HCT116 (cell line): ENCODE measurements at regions not wholly inside any gene's neighbourhood (a gene's known extent, or its start where the extent isn't known, plus 50 kb on each side); places are given as distances from the start of the nearest gene placed in this dataset.

Experiments
- ATAC-seq: fragments of 200-7000 bp; cut with Tn5 transposase; 2 replicates; pipeline ENCODE4 v1.9.1; 2020; ENCODE audit warnings: mild to moderate bottlenecking, moderate library complexity
- BruUV-seq: library from RNA; stranded (reverse); fragments of 400-500 nt; replicated peaks from 2 replicates; lab custom pipeline; 2021; lab: Mats Ljungman, UMichigan
- CTCF ChIA-PET: fragments of 300-600 bp; sonication (Branson Sonifier 250); formaldehyde crosslinking; loops from one replicate; lab custom pipeline; 2021; ENCODE audit warnings: antibody characterized with exemption; lab: Charles Lee
- POLR2A ChIA-PET: fragments of 300-600, 350-600 bp; sonication (Branson Sonifier 250); formaldehyde crosslinking; loops from one replicate; lab custom pipeline; 2021; ENCODE audit warnings: antibody characterized with exemption; lab: Charles Lee
- RAD21 ChIA-PET, 2 experiments: fragments of 300-600 bp; sonication (Branson Sonifier 250); formaldehyde crosslinking; loops; one replicate each; lab custom pipeline; 2023; ENCODE audit warnings: low total read pairs in 2 of 2; ENCODE audit not compliant: uncharacterized antibody in 2 of 2, unreplicated experiment in 2 of 2, low non-redundant PET in 1 of 2; lab: Charles Lee
- DNase-seq: peaks from one replicate; pipeline ENCODE4 v3.0.0-alpha.2; 2010; ENCODE audit warnings: low read depth, low spot score
- H2AFZ ChIP-seq: fragments of 200-600 bp; shearing (Covaris generic), sonication (generic); 2 replicates; pipeline ENCODE4 v1.6.1; 2017; ENCODE audit warnings: low read depth, mixed run types, mixed read lengths, antibody characterized with exemption, low read length; ENCODE audit not compliant: poor library complexity, severe bottlenecking
- H3K27ac ChIP-seq: 2 replicates; pipeline ENCODE4 v1.5.1; 2012; ENCODE audit warnings: low read depth, low read length
- H3K27me3 ChIP-seq: fragments of 200-600 bp; sonication (generic); 2 replicates; pipeline ENCODE4 v1.6.1; 2016; ENCODE audit warnings: mixed run types, low read length, mixed read lengths; ENCODE audit not compliant: insufficient read depth
- H3K36me3 ChIP-seq, 2 experiments: fragments of 200-500 bp in 1 of 2; fragments of 200-600 bp in 1 of 2; sonication (Bioruptor generic) in 1 of 2; sonication (generic) in 1 of 2; 2 replicates each; pipeline versions ENCODE4 v1.5.1 to v1.6.1; 2014 to 2016; ENCODE audit warnings: low read length in 2 of 2, inconsistent platforms in 1 of 2, mixed read lengths in 1 of 2, mixed run types in 1 of 2; ENCODE audit not compliant: insufficient read depth in 2 of 2, control insufficient read depth in 1 of 2
- H3K4me1 ChIP-seq, 2 experiments: fragments of 200-600 bp in 1 of 2; sonication (generic) in 1 of 2; 2 replicates each; pipeline versions ENCODE4 v1.5.1 to v1.6.1; 2012 to 2017; ENCODE audit warnings: low read length in 2 of 2, inconsistent platforms in 1 of 2, mild to moderate bottlenecking in 1 of 2, mixed read lengths in 1 of 2, mixed run types in 1 of 2, moderate library complexity in 1 of 2; ENCODE audit not compliant: insufficient read depth in 2 of 2, control insufficient read depth in 1 of 2
- H3K4me2 ChIP-seq: fragments of 200-600 bp; sonication (generic); 2 replicates; pipeline ENCODE4 v1.6.1; 2017; ENCODE audit warnings: mixed run types, low read length, mixed read lengths
- H3K4me3 ChIP-seq, 2 experiments: fragments of 200-600 bp in 1 of 2; sonication (generic) in 1 of 2; replicated peaks in 1 of 2; 2 replicates each; pipeline ENCODE4 v1.5.1; 2011 to 2016; ENCODE audit warnings: low read length in 2 of 2, control low read depth in 1 of 2, low read depth in 1 of 2, mild to moderate bottlenecking in 1 of 2, mixed read lengths in 1 of 2, mixed run types in 1 of 2
- H3K79me2 ChIP-seq: fragments of 200-600 bp; sonication (generic); 2 replicates; pipeline ENCODE4 v1.6.1; 2017; ENCODE audit warnings: mild to moderate bottlenecking, mixed run types, low read length, moderate library complexity, mixed read lengths; ENCODE audit not compliant: insufficient read depth
- H3K9ac ChIP-seq: fragments of 200-600 bp; sonication (generic); 2 replicates; pipeline ENCODE4 v1.6.1; 2016; ENCODE audit warnings: low read length, mixed read lengths
- H3K9me2 ChIP-seq: fragments of 200-600 bp; sonication (generic), shearing (Covaris generic); 2 replicates; pipeline ENCODE4 v1.6.1; 2017; ENCODE audit warnings: mixed run types, mild to moderate bottlenecking, moderate library complexity; ENCODE audit not compliant: insufficient read depth
- H3K9me3 ChIP-seq, 2 experiments: fragments of 200-500 bp in 1 of 2; fragments of 200-600 bp in 1 of 2; sonication (Bioruptor generic) in 1 of 2; sonication (generic) in 1 of 2; 2 replicates each; pipeline ENCODE4 v1.6.1; 2014 to 2017; ENCODE audit warnings: low read length in 2 of 2, mixed read lengths in 2 of 2, inconsistent platforms in 1 of 2, low read depth in 1 of 2, mild to moderate bottlenecking in 1 of 2, mixed run types in 1 of 2, moderate library complexity in 1 of 2; ENCODE audit not compliant: control insufficient read depth in 1 of 2, insufficient read depth in 1 of 2
- H4K20me1 ChIP-seq: fragments of 200-600 bp; sonication (generic), shearing (Covaris generic); 2 replicates; pipeline ENCODE4 v1.6.1; 2017; ENCODE audit warnings: mixed run types, mild to moderate bottlenecking, moderate library complexity; ENCODE audit not compliant: insufficient read depth
- CEBPB ChIP-seq: IDR thresholded peaks from 2 replicates; pipeline ENCODE4 v1.6.1; 2012; ENCODE audit warnings: low read depth
- EGR1 ChIP-seq: IDR thresholded peaks from 2 replicates; pipeline ENCODE4 v1.6.1; 2012; ENCODE audit warnings: low read depth
- ELF1 ChIP-seq: IDR thresholded peaks from 2 replicates; pipeline ENCODE4 v1.6.1; 2012; ENCODE audit warnings: low read depth, borderline replicate concordance
- EZH2 ChIP-seq: fragments of 200-600 bp; sonication (generic); IDR thresholded peaks from 2 replicates; pipeline ENCODE4 v1.6.1; 2017; ENCODE audit warnings: antibody characterized with exemption, mixed run types
- EZH2phosphoT487 ChIP-seq: fragments of 200-600 bp; IDR thresholded peaks from 2 replicates; pipeline ENCODE4 v1.6.1; 2018; ENCODE audit warnings: antibody characterized with exemption, borderline replicate concordance
- FOSL1 ChIP-seq: IDR thresholded peaks from 2 replicates; pipeline ENCODE4 v1.6.1; 2012; ENCODE audit warnings: low read depth
- JUND ChIP-seq: IDR thresholded peaks from 2 replicates; pipeline ENCODE4 v1.6.1; 2012
- POLR2A ChIP-seq: IDR thresholded peaks from 2 replicates; pipeline ENCODE4 v1.7.0; 2011; ENCODE audit warnings: borderline replicate concordance; ENCODE audit not compliant: insufficient read depth, insufficient read length; ENCODE audit errors: extremely low read depth
- POLR2AphosphoS5 ChIP-seq: IDR thresholded peaks from 2 replicates; pipeline ENCODE4 v1.6.1; 2011; ENCODE audit warnings: mild to moderate bottlenecking, low read depth, low read length, moderate library complexity
- SIN3A ChIP-seq: IDR thresholded peaks from 2 replicates; pipeline ENCODE4 v1.6.1; 2012; ENCODE audit warnings: low read depth
- SP1 ChIP-seq: IDR thresholded peaks from 2 replicates; pipeline ENCODE4 v1.6.1; 2012; ENCODE audit warnings: low read depth
- SRF ChIP-seq: IDR thresholded peaks from 2 replicates; pipeline ENCODE4 v1.6.1; 2012; ENCODE audit warnings: low read depth
- ZFX ChIP-seq: fragments of 450-650 bp; IDR thresholded peaks from 2 replicates; pipeline ENCODE4 v1.6.1; 2017
- ZNF274 ChIP-seq: fragments of 200-500 bp; sonication (Bioruptor generic); IDR thresholded peaks from 2 replicates; pipeline ENCODE4 v1.6.1; 2014; ENCODE audit warnings: mild to moderate bottlenecking, low read depth, low read length, inconsistent platforms
- intact Hi-C: fragments of 100-400 bp; cut with micrococcal nuclease; formaldehyde crosslinking; loops from 2 replicates; pipeline ENCODE4 v1.10.0; 2022
- TF ChIP-seq, protein P1 (sequence below): IDR thresholded peaks from 2 replicates; pipeline ENCODE4 v1.6.1; 2012
- TF ChIP-seq, protein P2 (sequence below), 3 experiments: fragments of 200-600 bp in 1 of 3; sonication (generic) in 1 of 3; IDR thresholded peaks in 2 of 3; conservative IDR thresholded peaks in 1 of 3; 2 replicates each; pipeline ENCODE4 v1.5.1; 2012 to 2017; ENCODE audit warnings: low read depth in 2 of 3, low read length in 2 of 3, antibody characterized with exemption in 1 of 3, borderline replicate concordance in 1 of 3, control low read depth in 1 of 3, mild to moderate bottlenecking in 1 of 3, mixed read lengths in 1 of 3, mixed run types in 1 of 3, moderate library complexity in 1 of 3; ENCODE audit not compliant: insufficient read depth in 1 of 3
- TF ChIP-seq, protein P3 (sequence below): IDR thresholded peaks from 2 replicates; pipeline ENCODE4 v1.6.1; 2012; ENCODE audit warnings: low read depth

DNA sequence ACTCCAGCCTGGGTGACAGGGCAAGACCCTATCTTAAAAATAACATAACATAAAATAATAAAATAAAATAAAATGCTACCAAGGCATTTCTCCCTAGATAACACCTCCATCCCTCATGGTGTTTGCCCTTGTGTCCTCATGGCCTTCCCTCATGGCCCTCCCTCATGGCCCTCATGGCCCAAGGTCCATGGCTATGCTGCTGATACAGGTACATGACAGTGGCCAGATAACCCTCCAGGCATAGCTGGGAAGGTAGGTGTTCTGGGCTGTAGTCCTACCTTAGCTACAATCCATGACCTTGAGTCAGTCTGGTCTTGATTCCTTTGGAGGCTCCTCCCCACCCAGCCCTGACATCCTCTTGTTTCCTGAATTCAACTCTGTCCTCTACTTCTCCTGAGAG lies 75.2 kb downstream of the PJA1 start:
- ATAC-seq (no peak), DNase-seq (no peak)
- no peaks in the 10 kb centered on the region for H3K79me2 ChIP-seq
- no TSS peak for BruUV-seq
- no peak overlapping the region for H2AFZ ChIP-seq
- no peak overlapping the region for H3K4me3 ChIP-seq
- no peak overlapping the region for H3K9ac ChIP-seq
- CTCF ChIA-PET: no interaction called here
- H3K9me2 ChIP-seq: no peaks in the 10 kb centered on the region
- H4K20me1 ChIP-seq: no peaks in the 10 kb centered on the region
- RAD21 ChIA-PET: no interaction called here
- no peak overlapping the region for H3K4me2 ChIP-seq
- TF ChIP-seq ZFX (no peak), ZNF274 (no peak), ELF1 (no peak), POLR2AphosphoS5 (no peak), POLR2A (no peak), SIN3A (no peak), SRF (no peak), JUND (no peak), CEBPB (no peak), SP1 (no peak), EGR1 (no peak), FOSL1 (no peak), EZH2 (no peak), EZH2phosphoT487 (no peak)
- TF ChIP-seq, protein P1, sequence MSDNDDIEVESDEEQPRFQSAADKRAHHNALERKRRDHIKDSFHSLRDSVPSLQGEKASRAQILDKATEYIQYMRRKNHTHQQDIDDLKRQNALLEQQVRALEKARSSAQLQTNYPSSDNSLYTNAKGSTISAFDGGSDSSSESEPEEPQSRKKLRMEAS: no peak
- TF ChIP-seq, protein P2, sequence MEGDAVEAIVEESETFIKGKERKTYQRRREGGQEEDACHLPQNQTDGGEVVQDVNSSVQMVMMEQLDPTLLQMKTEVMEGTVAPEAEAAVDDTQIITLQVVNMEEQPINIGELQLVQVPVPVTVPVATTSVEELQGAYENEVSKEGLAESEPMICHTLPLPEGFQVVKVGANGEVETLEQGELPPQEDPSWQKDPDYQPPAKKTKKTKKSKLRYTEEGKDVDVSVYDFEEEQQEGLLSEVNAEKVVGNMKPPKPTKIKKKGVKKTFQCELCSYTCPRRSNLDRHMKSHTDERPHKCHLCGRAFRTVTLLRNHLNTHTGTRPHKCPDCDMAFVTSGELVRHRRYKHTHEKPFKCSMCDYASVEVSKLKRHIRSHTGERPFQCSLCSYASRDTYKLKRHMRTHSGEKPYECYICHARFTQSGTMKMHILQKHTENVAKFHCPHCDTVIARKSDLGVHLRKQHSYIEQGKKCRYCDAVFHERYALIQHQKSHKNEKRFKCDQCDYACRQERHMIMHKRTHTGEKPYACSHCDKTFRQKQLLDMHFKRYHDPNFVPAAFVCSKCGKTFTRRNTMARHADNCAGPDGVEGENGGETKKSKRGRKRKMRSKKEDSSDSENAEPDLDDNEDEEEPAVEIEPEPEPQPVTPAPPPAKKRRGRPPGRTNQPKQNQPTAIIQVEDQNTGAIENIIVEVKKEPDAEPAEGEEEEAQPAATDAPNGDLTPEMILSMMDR (IDR thresholded peaks at IDR 0.05 in 2 of 3, conservative IDR thresholded peaks at IDR 0.05 in 1 of 3; ENCODE audit: borderline replicate concordance in 1 of 3, insufficient read depth in 1 of 3, low read depth in 2 of 3, low read length in 2 of 3): no peak
- TF ChIP-seq, protein P3, sequence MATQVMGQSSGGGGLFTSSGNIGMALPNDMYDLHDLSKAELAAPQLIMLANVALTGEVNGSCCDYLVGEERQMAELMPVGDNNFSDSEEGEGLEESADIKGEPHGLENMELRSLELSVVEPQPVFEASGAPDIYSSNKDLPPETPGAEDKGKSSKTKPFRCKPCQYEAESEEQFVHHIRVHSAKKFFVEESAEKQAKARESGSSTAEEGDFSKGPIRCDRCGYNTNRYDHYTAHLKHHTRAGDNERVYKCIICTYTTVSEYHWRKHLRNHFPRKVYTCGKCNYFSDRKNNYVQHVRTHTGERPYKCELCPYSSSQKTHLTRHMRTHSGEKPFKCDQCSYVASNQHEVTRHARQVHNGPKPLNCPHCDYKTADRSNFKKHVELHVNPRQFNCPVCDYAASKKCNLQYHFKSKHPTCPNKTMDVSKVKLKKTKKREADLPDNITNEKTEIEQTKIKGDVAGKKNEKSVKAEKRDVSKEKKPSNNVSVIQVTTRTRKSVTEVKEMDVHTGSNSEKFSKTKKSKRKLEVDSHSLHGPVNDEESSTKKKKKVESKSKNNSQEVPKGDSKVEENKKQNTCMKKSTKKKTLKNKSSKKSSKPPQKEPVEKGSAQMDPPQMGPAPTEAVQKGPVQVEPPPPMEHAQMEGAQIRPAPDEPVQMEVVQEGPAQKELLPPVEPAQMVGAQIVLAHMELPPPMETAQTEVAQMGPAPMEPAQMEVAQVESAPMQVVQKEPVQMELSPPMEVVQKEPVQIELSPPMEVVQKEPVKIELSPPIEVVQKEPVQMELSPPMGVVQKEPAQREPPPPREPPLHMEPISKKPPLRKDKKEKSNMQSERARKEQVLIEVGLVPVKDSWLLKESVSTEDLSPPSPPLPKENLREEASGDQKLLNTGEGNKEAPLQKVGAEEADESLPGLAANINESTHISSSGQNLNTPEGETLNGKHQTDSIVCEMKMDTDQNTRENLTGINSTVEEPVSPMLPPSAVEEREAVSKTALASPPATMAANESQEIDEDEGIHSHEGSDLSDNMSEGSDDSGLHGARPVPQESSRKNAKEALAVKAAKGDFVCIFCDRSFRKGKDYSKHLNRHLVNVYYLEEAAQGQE: no peak
- H3K4me1 ChIP-seq: no peaks in the 10 kb centered on the region
- no peaks in the 10 kb centered on the region for H3K27me3 ChIP-seq
- H3K36me3 ChIP-seq: no peaks in the 10 kb centered on the region
- no peak overlapping the region for H3K27ac ChIP-seq
- intact Hi-C loops: no loop called here
- H3K9me3 ChIP-seq: no peaks in the 10 kb centered on the region
- POLR2A ChIA-PET: no interaction called here
